NOMO-1 treated with dmso at 0.1 percent for 144 hours (cell line): ENCODE measurements at regions not wholly inside any gene's neighbourhood (a gene's known extent, or its start where the extent isn't known, plus 50 kb on each side); places are given as distances from the start of the nearest gene placed in this dataset.
A peak's percentile ranks its signal among the peaks of the same experiment; 100 is the strongest.
"Not testable (repeated sequence)": the region's sequence is repeated elsewhere in the genome, so short reads cannot be mapped to it uniquely, and the experiment has no call there.

ENCODE experiments used
- DNase-seq: peaks from one replicate; lab custom pipeline; 2025; ENCODE audit not compliant: unreplicated experiment; lab: John Stamatoyannopoulos, UW

DNA sequence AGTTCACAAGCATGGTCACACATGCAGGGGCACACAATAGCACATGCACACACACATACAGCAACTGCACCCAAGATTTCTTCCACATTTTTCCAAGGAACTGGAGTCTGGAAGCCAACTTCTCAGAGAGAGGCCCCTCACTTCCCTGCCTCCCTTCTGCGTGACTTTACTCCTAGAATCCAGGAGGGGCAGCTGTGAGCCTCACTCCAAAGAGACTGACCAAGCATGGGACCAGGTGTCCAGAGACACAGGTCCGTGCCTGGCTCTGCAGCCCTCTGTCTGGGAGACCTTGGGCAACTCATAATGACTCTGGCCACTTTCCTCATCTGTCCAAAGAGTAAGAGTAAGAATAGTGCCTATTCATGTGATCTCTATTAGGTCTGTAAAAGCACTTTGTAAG lies 104.7 kb upstream of the TMEM132E start:
- DNase-seq = no peak

DNA sequence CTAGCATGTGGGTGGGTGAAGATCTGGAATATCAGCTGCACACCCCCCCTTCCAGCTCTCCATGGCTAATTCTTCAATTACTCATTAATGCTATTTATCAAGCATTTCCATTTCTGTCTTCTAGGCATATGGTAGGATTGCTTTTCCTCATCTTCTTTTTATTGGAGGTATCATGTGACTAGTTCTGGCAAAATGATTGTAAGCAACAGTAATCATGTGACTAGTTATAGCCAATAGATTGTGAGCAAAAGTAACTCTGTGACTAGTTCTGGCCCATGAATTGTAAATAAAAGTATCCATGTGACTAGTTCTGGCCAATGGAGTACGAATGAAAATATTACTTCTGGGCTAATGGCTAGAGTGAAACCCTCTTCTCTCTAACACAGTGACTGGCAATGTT lies 107.0 kb upstream of the TMEM132E start:
- no peak for DNase-seq

DNA sequence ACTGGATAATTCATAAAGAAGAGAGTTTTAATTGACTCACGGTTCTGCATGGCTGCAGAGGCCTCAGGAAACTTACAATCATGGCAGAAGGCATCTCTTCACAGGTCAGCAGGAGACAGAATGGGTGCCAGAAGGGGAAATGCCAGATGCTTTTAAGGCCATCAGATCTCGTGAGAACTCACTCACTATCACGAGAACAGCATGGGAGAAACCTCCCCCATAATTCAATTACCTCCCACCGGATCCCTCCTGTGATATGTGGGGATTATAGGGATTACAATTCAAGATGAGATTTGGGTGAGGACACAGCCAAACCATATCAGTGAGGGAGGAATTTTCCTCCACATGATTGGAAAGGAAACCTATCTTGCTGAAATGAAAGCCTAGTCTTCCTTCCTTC lies 108.1 kb upstream of the TMEM132E start:
- not testable (repeated sequence) for DNase-seq

DNA sequence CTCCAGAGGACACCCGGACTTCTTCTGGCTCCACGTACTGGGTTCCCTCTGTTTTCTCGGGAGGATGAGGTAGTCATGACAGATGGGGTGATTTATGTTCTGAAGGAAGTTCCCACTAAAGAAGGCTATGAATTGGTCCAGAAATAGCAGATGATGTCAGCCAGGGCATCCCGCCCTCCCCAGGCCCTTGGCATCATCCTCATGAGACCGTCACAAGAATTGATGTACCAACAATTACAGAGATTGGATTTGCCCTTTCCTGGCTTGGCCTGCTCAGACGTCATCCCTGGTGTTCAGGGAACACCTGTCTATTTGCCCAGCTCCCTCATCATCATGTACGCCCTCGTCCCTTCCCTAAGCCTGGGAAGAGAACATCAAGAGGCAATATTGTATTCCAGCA lies 102.8 kb upstream of the CCL1 start:
- DNase-seq = no peak

DNA sequence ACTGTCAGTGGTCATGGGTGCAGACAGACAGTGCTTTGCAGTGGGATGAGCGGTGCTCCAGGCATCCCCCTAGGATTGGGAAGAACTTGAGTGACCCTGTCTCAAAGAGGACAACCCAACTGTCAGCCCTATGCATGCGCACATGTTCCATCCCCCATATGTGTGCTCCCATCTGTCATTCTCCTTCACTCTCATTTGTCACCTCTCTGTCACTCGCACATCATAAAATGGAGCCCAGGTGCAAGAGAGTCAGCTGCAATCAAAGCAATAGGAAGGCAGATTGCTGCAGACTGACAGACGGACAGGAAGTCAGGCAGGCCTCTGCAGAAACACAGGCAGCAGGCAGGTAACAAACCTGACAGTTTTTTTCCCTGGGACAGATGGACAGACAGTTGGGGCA lies 101.8 kb upstream of the CCL1 start:
- DNase-seq = no peak

DNA sequence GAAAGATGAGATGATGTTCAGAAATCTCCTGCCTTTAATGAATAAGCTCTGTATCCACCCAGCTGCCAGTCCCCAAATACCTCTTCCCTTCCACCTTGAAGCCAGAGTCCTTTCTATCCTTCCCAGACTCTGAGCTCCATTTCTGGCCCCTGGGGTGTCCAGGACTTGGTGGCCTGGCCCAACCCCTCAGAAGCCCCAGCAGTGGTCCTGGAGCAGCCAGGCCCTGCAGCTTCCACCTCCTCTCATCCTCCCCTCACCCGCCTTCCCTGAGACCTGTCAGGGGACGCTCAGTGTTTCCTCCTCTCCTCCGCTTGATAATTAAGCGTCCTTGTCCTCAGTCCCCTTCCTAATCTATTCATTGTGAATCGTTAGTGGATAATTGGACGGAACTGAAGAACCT lies 95.2 kb upstream of the CCL1 start:
- no peak for DNase-seq

DNA sequence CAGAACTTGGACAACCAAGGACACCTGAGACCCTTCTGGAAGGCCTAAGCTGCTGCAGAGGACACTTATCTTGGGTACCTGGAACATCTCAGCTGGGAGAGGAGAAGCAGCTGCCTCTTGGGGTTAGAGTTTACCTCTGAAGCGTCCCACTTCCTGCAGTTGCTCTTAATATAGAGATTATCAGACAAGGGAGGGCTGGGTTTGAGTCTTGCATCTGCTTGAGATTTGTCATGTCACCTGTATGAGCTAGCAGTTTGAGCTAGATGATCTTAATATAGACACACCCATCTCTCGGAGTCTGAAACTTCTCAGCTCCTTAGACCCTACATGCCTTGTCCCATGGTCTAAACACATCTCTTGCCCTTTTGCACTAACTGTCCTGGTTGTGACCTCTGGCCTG lies 93.1 kb upstream of the CCL1 start:
- no peak for DNase-seq

DNA sequence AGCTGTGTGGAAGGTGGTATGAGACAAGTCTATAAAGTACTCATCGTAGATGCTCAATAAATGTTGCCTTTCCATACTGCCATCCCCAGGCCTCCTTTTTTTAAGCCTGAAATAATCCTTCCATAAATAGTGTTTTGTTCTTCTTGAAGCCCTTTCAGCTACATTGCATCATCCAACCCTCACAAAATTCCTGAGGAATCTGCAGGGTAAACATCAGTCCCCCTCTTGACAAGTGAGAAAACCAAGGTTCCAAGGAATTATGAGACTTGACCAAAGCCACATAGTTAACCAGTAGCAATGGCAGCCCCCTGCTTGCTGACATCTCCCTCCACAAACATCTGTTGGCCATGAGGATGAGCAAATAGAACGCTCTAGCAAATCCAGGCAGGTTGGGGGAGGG lies 89.7 kb upstream of the CCL1 start:
- DNase-seq = no peak

DNA sequence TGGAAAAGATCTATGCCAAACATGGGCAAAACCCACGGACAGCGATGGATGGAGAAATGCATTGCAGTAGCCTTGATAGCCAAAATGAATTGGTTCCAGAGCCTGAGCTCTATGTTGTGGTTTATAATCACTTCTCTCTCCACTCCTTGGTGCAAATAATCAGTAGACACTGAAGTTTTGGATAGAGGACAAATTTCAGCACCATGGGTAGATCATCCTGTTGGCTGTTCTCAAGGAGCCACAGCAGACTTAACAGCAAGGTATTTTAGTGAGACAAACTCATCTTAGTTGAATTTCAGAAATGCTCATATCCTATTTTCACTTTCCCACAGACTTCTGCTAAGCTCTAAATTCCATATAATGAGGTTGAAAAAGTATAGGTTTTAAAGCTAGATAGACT lies 88.3 kb upstream of the CCL1 start:
- DNase-seq = no peak

DNA sequence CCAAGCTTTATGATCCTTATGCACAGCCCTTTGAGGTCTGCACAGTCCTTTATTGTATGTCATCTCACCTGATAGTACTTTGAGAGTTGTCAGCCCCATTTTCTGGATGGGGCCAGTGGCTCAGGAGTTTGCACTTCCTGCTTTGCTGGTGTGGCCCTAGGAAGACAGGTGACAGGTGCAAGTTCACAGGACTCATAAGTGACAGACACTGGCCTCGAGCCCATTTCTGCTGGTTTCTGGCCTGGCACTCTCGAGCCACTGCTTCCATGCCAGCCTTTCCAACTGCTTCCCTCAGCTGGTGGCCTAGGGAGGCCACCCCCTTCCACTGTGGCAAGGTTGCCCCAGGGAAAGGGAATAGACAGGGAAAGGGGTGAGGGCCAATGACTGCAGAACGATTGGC lies 84.4 kb upstream of the CCL1 start:
- no peak for DNase-seq

DNA sequence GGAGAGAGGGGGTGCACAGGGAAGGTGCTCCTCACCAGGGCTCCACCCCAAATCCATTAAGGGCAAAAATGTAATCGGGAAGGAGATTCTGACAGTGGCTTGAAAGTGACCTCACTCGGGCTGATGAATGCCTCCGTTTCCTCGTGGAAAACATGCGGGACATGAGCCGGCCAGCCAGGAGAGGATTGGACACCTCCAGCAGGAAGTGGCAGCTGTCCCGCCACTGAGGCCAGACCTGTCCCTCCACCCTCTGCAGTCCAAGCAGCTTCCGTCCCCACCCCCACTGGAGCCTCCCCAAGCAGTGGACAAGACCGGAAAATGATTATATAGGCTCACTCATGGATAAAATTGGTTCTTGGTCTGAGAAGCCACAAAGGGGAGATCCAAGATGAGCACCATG lies 82.1 kb upstream of the CCL1 start:
- DNase-seq = no peak

DNA sequence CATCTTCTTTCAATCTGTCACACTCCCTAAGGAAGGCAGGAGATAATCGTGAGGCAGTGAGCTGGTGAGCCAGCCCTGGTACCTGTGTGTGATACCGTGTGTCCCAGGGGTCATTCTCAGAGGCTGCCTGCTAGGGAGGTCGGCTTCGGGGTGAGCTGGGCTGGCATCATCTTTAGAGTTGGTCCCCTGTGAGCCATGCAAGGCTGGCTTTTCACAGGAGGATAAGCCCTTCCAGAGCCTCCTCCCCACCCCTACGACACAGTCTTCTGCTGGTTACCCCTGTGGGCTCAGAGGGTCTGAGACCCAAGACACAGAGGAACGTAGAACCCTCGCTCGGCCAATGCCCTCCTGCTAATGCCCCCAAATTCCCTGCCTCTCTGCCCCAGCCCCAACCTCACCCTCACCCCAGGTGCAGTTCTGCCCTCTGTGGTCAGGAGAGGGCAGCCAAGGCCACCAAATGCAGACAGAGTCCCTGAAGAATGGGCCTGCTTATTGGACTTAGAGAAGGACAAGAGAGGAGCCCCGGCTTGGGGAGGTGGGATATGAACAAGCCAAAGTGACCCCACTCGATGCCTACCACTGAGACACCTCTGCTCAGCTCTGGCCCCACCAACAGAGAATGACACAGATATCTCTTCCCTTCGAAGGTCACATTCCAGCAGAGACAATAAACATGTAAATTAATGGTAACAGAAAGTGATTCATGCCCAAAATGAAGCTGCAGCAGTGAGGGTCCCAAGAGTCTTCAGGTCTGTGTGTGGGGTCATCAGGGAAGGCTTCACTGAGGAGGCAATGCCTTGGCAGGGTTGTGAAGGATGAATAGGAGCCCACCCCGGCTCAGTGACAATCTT lies 80.8 kb upstream of the CCL1 start:
- no peak for DNase-seq

DNA sequence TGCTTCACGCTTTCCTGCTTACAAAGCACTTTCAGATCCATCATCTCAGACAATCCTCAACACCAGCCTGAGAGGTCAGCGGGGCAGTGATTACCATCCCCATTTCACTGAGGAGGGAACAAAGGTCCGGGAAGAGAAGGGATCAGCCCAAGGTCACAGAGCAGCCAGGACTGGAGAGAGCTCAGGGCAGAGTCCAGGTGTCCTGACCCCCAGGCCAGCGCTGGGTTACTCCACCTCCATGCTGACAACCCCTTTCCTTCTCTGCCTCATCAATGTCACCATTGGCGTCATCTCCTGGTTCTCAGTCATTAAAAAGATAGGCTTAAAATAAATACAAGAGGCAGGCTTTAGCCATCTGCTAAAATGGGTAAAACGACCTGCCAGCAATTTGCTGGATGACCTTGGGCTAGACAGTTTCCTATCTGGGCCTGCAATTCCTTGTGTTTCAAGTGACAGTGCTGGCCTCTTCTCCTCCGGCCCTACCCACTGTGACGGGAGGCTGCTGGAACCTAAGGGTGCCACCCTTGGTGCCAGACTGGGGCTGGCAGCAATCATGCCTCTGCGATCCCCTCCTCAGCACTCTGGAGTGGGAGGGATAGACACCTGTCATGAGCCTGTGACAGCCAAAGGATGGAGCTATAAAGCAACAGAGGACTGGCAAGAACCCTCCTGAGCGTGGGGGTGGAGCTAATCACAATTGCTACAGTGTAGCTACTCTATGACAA lies 79.5 kb upstream of the CCL1 start:
- no peak for DNase-seq

DNA sequence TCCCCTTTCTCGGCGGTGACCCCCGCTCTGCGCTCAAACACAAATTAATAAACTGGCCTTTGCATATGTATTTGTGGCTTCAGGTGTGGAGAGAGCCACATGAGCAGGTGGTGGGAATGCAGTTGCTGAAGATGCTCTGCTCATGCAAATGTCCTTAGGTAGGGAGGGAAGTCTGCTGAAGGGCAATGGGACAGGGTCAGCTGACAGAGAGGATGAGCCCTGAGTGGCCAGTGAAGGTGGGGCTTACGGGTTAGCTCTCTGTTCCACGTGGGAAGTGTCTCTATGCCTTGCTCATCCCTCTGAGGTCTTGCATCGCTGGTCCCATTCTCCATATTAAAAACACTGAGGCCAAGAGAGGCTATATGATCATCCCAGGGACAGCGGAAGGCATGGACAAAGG lies 74.2 kb upstream of the CCL1 start:
- DNase-seq = no peak

DNA sequence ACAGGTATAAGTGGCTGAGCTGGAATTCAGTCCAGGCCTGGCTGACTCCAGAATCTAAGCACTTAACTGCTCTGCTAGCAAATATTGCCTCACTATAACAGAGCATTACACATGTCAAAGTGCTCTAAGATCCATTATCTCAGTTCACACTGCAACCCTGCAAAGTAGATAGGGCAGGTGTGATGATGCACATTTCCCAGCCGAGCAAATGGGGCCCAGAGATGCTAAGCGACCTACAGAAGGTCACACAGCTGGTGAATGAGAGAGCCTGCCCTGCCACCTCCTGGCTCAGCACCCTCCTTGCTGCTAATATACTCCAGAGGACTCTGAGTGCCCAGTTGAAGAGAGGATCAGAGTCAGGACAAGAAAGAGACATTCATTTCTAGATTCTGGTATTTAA lies 73.6 kb upstream of the CCL1 start:
- no peak for DNase-seq

DNA sequence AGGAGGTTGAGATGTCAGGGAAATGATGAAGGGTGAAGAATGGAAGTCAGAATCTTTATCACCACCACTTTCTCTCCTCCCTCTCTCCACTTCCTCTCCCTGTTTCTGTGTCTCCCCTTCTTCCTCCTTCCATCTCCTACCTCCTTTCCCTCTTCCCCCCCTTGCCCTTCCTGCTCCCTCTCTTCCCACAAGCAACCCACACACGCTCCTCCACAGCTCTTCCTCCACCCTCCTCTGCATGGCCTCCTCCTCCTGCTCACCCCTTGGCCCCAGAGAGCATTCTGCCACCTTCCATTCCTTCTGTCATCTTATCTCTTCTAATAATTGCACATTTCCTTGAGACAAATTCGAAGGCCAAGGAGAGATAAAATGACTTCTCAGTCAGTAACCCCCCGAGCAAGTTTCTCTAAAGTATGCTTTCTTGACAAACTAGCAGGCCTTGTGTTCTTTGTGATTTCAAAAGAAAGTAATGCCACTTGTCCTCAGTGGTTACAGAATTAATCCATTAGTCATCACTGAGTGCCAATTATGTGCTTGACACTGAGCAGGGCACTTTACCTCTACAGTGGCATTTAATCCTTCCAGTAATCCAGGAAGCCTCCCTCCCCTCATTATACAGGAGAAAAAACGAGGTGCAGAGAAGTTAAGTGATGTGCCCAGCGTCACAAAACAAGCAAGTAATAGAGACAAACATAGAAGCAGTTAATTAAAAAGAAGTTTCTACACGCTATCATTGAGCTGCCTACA lies 72.3 kb upstream of the CCL1 start:
- DNase-seq = no peak

DNA sequence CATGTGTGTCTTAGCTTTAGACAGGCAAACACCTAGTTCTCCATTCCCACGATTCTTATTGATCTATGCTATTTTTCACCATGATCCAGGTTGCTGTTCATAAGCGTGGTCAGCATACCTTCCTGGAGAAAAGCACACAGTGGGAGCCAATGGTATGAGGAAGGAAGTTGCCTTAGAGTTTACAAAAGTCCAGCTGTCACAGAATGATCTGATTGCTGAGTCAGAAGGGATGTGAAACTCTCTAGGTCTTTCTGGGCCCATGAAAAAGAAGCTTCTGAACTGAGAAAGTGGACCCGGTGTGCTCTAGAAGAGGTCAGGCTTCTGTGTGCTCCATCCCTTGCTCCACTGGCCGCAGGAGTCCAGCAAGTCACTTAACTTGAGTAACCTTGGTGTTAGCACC lies 71.0 kb upstream of the CCL1 start:
- DNase-seq = peak; percentile 81

DNA sequence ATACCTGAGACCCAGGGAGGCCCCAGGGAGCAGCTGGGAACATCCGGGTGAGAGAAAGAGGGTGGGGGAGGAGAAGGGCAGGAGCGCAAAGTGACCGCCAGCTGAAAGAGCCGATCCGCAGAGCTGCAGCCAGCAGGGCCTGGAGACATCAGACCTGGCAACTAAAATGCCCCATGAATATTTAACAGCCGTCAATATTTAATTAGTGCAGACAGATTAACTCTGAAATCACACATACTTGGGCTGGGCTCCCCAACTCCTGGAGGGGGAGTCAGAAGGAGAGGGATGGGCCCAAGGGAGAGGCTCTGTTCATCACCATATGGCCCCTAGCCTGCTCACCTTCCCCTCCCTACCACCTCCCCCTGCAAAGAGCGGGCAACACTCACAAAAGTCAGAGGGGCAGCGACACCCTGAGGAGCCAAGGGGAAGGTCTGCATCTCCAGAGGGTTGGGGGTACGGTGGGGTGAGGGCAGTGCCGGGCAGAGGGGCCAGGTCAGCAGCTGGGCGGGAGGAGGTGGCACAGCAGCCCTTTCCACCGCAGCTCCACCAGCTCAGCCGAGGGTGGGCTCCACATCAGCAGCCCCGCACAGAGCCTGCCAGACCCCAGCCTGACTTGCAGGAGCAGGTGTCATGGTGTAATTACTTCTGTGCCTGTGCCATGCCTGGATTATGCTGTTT lies 61.9 kb upstream of the CCL1 start:
- DNase-seq = no peak

DNA sequence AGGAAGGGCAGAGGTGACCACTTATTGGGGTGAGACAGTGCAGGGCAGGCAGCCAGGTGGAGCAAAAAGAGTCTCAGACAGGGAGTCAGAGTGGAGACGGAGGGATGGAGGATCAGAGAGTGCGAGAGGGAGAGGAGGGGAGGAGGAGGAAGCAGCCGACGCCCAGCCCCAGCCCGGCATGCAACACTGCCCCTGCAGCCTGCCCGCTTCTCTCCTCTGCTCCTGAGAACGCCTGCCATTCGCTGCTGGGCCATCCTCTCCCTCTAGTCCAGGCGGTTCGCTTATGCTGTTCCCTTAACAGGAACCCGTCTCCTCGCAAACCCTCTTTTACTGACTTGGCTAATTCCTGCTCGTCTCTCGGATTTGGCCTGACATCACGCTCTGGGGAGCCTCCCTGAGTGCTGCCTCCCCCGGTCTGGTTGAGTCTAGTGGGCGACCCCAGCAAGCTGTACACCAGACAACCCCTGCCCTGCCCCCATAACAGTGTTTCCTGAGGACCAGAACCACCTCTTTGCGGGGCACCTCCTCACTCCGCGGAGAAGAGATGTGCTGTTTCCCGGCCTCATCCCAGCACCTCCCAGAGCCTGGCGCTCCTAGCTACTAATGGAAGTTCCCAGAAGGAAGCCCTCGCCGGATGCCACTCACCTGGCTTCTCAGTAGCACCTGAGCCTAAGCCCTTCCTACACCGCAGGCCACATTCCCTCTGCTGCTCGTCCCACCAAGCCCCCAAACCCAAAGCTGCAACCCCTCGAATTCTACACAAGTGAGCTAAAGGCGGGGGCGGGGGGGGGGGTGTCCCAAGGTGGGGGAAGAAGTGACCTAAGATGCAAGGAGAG lies 61.2 kb upstream of the CCL1 start:
- DNase-seq = no peak

DNA sequence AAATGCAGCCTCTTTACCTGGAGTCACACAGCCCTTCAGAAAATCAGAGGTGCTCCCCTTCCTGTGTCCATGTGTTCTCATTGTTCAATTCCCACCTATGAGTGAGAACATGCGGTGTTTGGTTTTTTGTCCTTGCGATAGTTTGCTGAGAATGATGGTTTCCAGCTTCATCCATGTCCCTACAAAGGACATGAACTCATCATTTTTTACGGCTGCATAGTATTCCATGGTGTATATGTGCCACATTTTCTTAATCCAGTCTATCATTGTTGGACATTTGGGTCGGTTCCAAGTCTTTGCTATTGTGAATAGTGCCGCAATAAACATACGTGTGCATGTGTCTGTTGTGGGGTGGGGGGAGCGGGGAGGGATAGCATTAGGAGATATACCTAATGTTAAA lies 60.3 kb upstream of the CCL1 start:
- not testable (repeated sequence) for DNase-seq

DNA sequence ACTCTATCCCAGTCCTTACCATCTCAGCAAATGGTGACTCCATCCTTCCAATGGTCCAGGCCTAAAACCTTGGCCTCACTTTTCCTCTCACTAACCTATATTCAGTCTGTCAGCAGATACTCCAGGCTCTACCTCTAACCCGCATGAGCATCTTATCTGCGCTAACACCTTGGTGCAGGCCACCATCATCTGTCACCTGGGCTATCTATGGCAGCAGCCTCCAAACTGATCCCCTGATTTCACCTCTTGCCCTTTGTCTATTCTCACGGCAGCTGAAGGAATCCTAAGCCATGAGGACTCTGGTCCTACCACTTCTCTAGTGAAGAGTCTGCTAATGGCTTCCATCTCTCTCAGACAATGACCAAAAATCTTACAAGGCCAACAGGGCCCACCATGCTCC lies 57.9 kb upstream of the CCL1 start:
- no peak for DNase-seq
